GM12875 (cell line): ENCODE measurements at regions not wholly inside any gene's neighbourhood (a gene's known extent, or its start where the extent isn't known, plus 50 kb on each side); places are given as distances from the start of the nearest gene placed in this dataset.

ENCODE experiments used
- H3K4me3 ChIP-seq: one replicate; pipeline ENCODE4 v1.5.1; 2011; ENCODE audit warnings: low read depth, low read length, control low read depth
- TF ChIP-seq, protein P1 (sequence below): IDR thresholded peaks from 2 replicates; pipeline ENCODE4 v1.5.1; 2011; ENCODE audit warnings: low read depth, mild to moderate bottlenecking, control low read depth, inconsistent platforms, low read length, moderate library complexity, borderline replicate concordance; ENCODE audit not compliant: insufficient read depth

DNA sequence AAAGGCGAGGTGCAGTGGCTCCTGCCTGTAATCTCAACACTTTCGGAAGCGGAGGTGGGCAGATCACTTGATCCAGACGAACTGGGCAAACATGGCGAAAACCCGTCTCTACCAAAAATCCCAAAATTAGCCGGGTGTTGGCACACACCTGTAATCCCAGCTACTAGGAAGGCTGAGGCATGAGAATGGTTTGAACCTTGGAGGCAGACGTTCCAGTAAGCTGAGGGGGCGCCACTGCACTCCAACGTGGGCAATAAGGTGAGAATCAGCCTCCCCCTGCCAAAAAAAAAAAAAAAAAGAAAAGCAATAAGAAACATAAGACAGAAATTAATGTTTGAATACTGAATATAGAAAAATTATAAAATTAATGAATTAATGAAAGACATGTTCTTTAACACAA lies 928.7 kb downstream of the LRFN5 start:
- no peak overlapping the region for H3K4me3 ChIP-seq
- TF ChIP-seq, protein P1, sequence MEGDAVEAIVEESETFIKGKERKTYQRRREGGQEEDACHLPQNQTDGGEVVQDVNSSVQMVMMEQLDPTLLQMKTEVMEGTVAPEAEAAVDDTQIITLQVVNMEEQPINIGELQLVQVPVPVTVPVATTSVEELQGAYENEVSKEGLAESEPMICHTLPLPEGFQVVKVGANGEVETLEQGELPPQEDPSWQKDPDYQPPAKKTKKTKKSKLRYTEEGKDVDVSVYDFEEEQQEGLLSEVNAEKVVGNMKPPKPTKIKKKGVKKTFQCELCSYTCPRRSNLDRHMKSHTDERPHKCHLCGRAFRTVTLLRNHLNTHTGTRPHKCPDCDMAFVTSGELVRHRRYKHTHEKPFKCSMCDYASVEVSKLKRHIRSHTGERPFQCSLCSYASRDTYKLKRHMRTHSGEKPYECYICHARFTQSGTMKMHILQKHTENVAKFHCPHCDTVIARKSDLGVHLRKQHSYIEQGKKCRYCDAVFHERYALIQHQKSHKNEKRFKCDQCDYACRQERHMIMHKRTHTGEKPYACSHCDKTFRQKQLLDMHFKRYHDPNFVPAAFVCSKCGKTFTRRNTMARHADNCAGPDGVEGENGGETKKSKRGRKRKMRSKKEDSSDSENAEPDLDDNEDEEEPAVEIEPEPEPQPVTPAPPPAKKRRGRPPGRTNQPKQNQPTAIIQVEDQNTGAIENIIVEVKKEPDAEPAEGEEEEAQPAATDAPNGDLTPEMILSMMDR, result no peak

DNA sequence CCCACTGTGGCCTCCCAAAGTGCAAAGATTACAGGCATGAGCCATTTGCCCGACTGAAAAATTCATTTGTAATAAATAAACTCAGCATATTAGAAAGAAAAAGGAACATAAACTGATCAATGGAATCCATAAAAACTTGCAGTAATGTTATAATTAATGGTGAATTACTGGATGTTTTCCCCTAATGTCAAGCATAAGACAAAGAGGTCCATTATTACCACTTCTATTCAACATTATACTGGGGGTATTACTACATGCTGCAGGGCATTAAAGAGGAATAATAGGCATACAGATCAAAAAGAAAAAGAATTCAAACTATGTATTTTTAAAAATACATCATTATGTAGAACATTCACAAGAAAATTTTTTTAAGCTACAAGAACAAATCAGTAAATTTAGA lies 926.8 kb downstream of the LRFN5 start:
- TF ChIP-seq, protein P1, result no peak
- no peak overlapping the region for H3K4me3 ChIP-seq

DNA sequence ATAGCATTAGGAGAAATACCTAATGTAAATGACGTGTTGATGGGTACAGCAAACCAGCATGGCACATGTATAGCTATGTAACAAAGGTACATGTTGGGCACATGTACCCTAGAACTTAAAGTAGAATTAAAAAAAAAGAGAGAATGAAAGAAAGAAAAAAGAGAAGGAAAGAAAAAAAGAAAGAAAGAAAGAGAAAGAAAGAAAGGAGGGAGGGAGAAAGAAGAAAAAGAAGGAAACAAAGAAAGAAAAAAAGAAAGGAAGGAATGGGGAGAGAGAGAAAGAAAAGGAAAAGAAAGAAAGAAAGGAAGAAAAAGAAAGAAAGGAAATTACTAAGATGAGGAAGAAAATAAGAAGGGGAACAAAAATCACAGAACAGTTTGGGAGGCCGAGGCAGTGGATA lies 925.5 kb downstream of the LRFN5 start:
- no peak overlapping the region for H3K4me3 ChIP-seq
- TF ChIP-seq, protein P1, result no peak

DNA sequence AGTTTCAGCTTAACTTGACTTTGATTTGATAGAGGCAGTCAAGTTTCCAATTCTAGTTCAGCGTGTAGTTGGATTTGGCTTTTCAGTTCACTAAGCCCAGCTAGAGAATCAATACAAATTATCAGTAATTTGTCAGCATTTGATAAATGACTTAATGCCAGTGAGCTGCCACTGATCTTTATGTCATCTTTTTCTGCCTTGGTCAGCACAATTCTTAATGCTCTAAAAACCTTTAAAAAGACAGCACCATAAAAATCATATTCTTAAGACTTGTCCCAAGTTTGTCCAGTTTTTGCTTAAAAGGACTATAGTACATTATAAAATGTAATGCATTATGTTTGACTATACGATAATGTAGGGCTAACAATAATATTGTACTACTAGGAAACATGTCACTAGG lies 920.5 kb downstream of the LRFN5 start:
- TF ChIP-seq, protein P1, result no peak
- no peak overlapping the region for H3K4me3 ChIP-seq

DNA sequence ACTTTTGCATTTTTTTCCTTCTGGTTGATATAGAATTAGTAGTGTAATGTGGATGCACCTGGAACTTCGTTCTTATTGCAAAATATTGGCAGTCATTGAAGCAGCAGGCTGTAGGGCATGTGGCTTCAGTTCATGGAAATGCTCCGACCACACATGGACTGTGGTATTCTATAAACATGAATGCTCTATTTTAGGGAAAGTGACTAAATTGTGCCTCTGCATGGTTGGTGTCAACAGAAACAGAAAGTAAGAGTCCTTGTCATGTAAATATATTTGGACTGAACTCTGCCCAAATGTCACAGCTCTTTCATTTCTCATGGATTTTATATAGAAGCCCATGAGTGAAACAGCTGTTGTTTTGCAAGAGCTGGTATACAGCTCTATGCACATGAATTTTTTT lies 917.0 kb downstream of the LRFN5 start:
- TF ChIP-seq, protein P1, result no peak
- no peak overlapping the region for H3K4me3 ChIP-seq

DNA sequence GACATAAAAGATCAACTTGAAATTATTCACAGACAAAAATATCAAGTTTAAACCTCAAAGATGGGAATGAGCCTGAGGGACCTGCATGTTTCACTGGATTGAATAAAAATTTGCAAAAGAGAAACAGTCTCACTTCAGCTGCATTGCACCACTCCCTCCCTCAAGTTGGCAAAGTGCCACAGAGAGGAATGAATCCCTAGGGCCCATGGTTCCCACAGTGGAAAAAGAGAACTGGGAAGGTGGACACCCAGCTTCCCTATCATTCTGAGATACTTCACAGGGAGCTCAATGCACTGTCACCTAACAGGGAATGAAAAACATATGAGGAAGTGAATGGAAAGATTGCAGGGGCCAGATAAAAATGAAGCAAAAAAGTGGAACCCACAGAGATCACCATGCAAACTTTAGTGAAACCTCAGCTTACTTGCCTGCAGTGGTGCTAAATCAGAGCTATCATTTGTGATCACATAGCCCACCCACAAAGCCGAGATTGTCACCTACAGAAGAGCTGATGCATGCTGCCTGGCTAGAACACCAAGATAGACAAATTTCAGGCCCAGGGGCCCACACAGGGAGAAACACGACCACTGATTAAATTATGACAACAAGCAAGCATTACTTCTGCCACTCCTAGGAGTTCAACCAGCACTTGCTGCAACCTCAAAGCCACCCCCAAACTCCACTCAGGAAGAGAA lies 911.3 kb downstream of the LRFN5 start:
- no peak overlapping the region for H3K4me3 ChIP-seq
- TF ChIP-seq, protein P1, result no peak

DNA sequence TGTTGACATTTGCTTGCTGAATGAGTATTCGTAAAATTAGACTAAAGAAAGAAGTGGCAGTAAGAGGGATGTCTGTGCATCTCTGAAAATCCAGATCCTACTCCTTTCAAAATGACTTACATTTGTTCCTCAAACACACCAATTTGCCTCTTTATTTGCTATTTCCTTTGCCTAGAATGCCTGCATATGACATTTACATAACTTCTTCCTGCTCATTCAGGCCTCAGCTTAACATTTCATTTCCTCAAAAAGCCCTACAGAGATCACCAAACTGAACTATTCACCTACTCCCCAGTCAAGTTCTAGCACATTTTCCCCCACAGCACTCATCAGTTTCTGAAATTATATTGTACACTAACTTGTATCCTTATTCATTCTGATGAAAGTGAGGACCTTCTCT lies 907.2 kb downstream of the LRFN5 start:
- TF ChIP-seq, protein P1, result no peak
- H3K4me3 ChIP-seq, result no peak overlapping the region
